Hepatocyte (in vitro differentiated cells): ENCODE measurements at regions not wholly inside any gene's neighbourhood (a gene's known extent, or its start where the extent isn't known, plus 50 kb on each side); places are given as distances from the start of the nearest gene placed in this dataset.

ENCODE experiments used
- DNase-seq: peaks from one replicate; pipeline ENCODE4 v3.0.0-alpha.2; 2016; ENCODE audit warnings: low spot score
- H2AFZ ChIP-seq: fragments of 200-600 bp; sonication (generic); 2 replicates; pipeline ENCODE4 v1.6.0; 2016; ENCODE audit warnings: antibody characterized with exemption, mild to moderate bottlenecking
- H3K27ac ChIP-seq: fragments of 200-600 bp; sonication (generic); 2 replicates; pipeline ENCODE4 v1.5.1; 2016; ENCODE audit warnings: mild to moderate bottlenecking
- H3K27me3 ChIP-seq: fragments of 200-600 bp; sonication (generic); 2 replicates; pipeline ENCODE4 v1.6.1; 2016
- H3K36me3 ChIP-seq: fragments of 200-600 bp; sonication (generic); replicated peaks from 2 replicates; pipeline ENCODE4 v1.5.1; 2016; ENCODE audit warnings: low read depth; ENCODE audit not compliant: insufficient read depth
- H3K4me1 ChIP-seq: fragments of 200-600 bp; sonication (generic); 2 replicates; pipeline ENCODE4 v1.5.1; 2016; ENCODE audit warnings: mild to moderate bottlenecking, moderate library complexity; ENCODE audit not compliant: insufficient read depth
- H3K4me2 ChIP-seq: fragments of 200-600 bp; sonication (generic); 2 replicates; pipeline ENCODE4 v1.6.0; 2016
- H3K4me3 ChIP-seq: fragments of 200-600 bp; sonication (generic); 2 replicates; pipeline ENCODE4 v1.5.1; 2016; ENCODE audit warnings: mild to moderate bottlenecking
- H3K79me2 ChIP-seq: fragments of 200-600 bp; sonication (generic); 2 replicates; pipeline ENCODE4 v1.6.0; 2017; ENCODE audit warnings: mild to moderate bottlenecking
- H3K9me2 ChIP-seq: fragments of 200-600 bp; sonication (generic); replicated peaks from 2 replicates; pipeline ENCODE4 v1.6.0; 2017; ENCODE audit warnings: mild to moderate bottlenecking; ENCODE audit not compliant: insufficient read depth
- H3K9me3 ChIP-seq: fragments of 200-600 bp; sonication (generic); 2 replicates; pipeline ENCODE4 v1.5.1; 2016; ENCODE audit warnings: low read depth, mild to moderate bottlenecking
- H4K20me1 ChIP-seq: fragments of 200-600 bp; sonication (generic); 2 replicates; pipeline ENCODE4 v1.6.0; 2016; ENCODE audit warnings: mild to moderate bottlenecking; ENCODE audit not compliant: insufficient read depth, poor library complexity, severe bottlenecking
- CTCF ChIP-seq: fragments of 200-600 bp; sonication (generic); IDR thresholded peaks from 2 replicates; pipeline ENCODE4 v1.5.1; 2016; ENCODE audit warnings: antibody characterized with exemption, mild to moderate bottlenecking; ENCODE audit not compliant: poor library complexity
- EZH2 ChIP-seq: fragments of 200-600 bp; sonication (generic); IDR thresholded peaks from 2 replicates; pipeline ENCODE4 v1.6.1; 2016; ENCODE audit warnings: antibody characterized with exemption, mild to moderate bottlenecking, borderline replicate concordance
- EZH2phosphoT487 ChIP-seq: fragments of 200-600 bp; sonication (generic); IDR thresholded peaks from one replicate; pipeline ENCODE4 v1.6.1; 2018; ENCODE audit warnings: antibody characterized with exemption, mild to moderate bottlenecking, low read depth, moderate library complexity; ENCODE audit not compliant: unreplicated experiment, severe bottlenecking
- WGBS: methylation state at CpG from one replicate; pipeline ENCODE4 v1.1.6; 2016; ENCODE audit warnings: low lambda C conversion rate; ENCODE audit errors: missing lambda C conversion rate; 5-methylcytosine and 5-hydroxymethylcytosine counted together

- no peaks in the 10 kb centered on the region for H4K20me1 ChIP-seq
- no peak overlapping the region for H3K27ac ChIP-seq
- TF ChIP-seq EZH2: no peak
- TF ChIP-seq EZH2phosphoT487: no peak
- TF ChIP-seq CTCF: no peak
- no peaks in the 10 kb centered on the region for H3K4me1 ChIP-seq
- no peak overlapping the region for H3K4me3 ChIP-seq
- H3K36me3 ChIP-seq: no peaks in the 10 kb centered on the region
- H3K79me2 ChIP-seq: no peaks in the 10 kb centered on the region
- 78% methylated on average over 8 of the region's 8 CpGs for WGBS
- no peaks in the 10 kb centered on the region for H3K9me2 ChIP-seq
- no peak overlapping the region for H3K4me2 ChIP-seq
- no peak for DNase-seq
- H3K27me3 ChIP-seq: no peaks in the 10 kb centered on the region
- no peaks in the 10 kb centered on the region for H3K9me3 ChIP-seq
- no peak overlapping the region for H2AFZ ChIP-seq
Observed at GRCh38 chr5:3401635-3402034, 194.0 kb upstream of the IRX1 start.

- Histone ChIP-seq H3K9me3 (no peaks in the 10 kb centered on the region), H3K79me2 (no peaks in the 10 kb centered on the region), H4K20me1 (no peaks in the 10 kb centered on the region), H3K36me3 (no peaks in the 10 kb centered on the region), H2AFZ (no peak overlapping the region), H3K9me2 (no peaks in the 10 kb centered on the region), H3K27me3 (no peaks in the 10 kb centered on the region), H3K4me3 (no peak overlapping the region), H3K27ac (no peak overlapping the region), H3K4me1 (no peaks in the 10 kb centered on the region), H3K4me2 (no peak overlapping the region)
- TF ChIP-seq EZH2phosphoT487: no peak
- no peak for TF ChIP-seq EZH2
- no peak for TF ChIP-seq CTCF
- DNase-seq: no peak
- WGBS: 89% methylated on average over 8 of the region's 8 CpGs
Observed at GRCh38 chr5:3400659-3401058, 195.0 kb upstream of the IRX1 start.

GRCh38 chr5:3394891-3395599, 200.6 kb upstream of the IRX1 start:
- DNase-seq: no peak
- 39% methylated on average over 12 of the region's 12 CpGs for WGBS
- no peaks in the 10 kb centered on the region for H4K20me1 ChIP-seq
- no peaks in the 10 kb centered on the region for H3K9me3 ChIP-seq
- H3K4me1 ChIP-seq: no peaks in the 10 kb centered on the region
- H3K36me3 ChIP-seq: no peaks in the 10 kb centered on the region
- H3K4me2 ChIP-seq: no peak overlapping the region
- no peaks in the 10 kb centered on the region for H3K27me3 ChIP-seq
- H3K27ac ChIP-seq: no peak overlapping the region
- H3K9me2 ChIP-seq: no peaks in the 10 kb centered on the region
- H3K4me3 ChIP-seq: no peak overlapping the region
- no peaks in the 10 kb centered on the region for H3K79me2 ChIP-seq
- no peak overlapping the region for H2AFZ ChIP-seq
- no peak for TF ChIP-seq EZH2

GRCh38 chr5:3393920-3394597, 201.6 kb upstream of the IRX1 start:
- Histone ChIP-seq H4K20me1 (no peaks in the 10 kb centered on the region), H3K4me3 (no peak overlapping the region), H3K9me2 (no peaks in the 10 kb centered on the region), H3K36me3 (no peaks in the 10 kb centered on the region), H2AFZ (no peak overlapping the region), H3K9me3 (no peaks in the 10 kb centered on the region), H3K27ac (no peak overlapping the region), H3K27me3 (no peaks in the 10 kb centered on the region), H3K79me2 (no peaks in the 10 kb centered on the region), H3K4me2 (no peak overlapping the region), H3K4me1 (no peaks in the 10 kb centered on the region)
- 75% methylated on average over 24 of the region's 24 CpGs for WGBS
- no peak for DNase-seq
- TF ChIP-seq EZH2 (no peak), CTCF (no peak), EZH2phosphoT487 (no peak)
